HepG2 (cell line): ENCODE measurements at regions not wholly inside any gene's neighbourhood (a gene's known extent, or its start where the extent isn't known, plus 50 kb on each side); places are given as distances from the start of the nearest gene placed in this dataset.

Experiments
- ATAC-seq: fragments of 200-7000 bp; cut with Tn5 transposase; 3 replicates; pipeline ENCODE4 v1.9.1; 2020; ENCODE audit warnings: mild to moderate bottlenecking, moderate library complexity
- BruUV-seq: library from RNA; stranded (reverse); fragments of 400-500 nt; replicated peaks from 2 replicates; lab custom pipeline; 2021; lab: Mats Ljungman, UMichigan
- CTCF ChIA-PET: fragments of 300-600 bp; formaldehyde crosslinking; extraction: SDS; loops from one replicate; lab custom pipeline; 2021; ENCODE audit warnings: low total read pairs, inconsistent platforms, low intra/inter-chr PET ratio; lab: Yijun Ruan, JAX
- POLR2A ChIA-PET: fragments of 350-600 bp; sonication (Branson Sonifier 250); formaldehyde crosslinking; loops from one replicate; lab custom pipeline; 2020; ENCODE audit warnings: antibody characterized with exemption, inconsistent platforms; lab: Yijun Ruan, JAX
- DNase-seq: peaks from one replicate; pipeline ENCODE4 v3.0.0-alpha.2; 2015; ENCODE audit warnings: low spot score
- FAIRE-seq: peaks from 3 replicates; lab custom pipeline; 2011; peaks lifted over from hg19 to GRCh38; lab: Jason Lieb, UNC
- H2AFZ ChIP-seq: one replicate; pipeline ENCODE4 v1.6.1; 2011; ENCODE audit warnings: low read length, inconsistent platforms
- H3K27ac ChIP-seq: fragments of 300-600 bp; 3 replicates; pipeline ENCODE4 v1.8.0; 2011; ENCODE audit warnings: mixed run types, mild to moderate bottlenecking, mixed read lengths, low read length, inconsistent platforms; ENCODE audit not compliant: insufficient read depth; ENCODE audit errors: extremely low read length
- H3K27me3 ChIP-seq, 2 experiments: fragments of 200-600 bp in 1 of 2; 2 replicates in 1 of 2; 3 replicates in 1 of 2; pipeline versions ENCODE4 v1.6.0 to v1.8.0; 2011; ENCODE audit warnings: low read length in 2 of 2, mild to moderate bottlenecking in 2 of 2, moderate library complexity in 2 of 2, inconsistent platforms in 1 of 2; ENCODE audit not compliant: insufficient read depth in 2 of 2, control insufficient read depth in 1 of 2
- H3K36me3 ChIP-seq, 2 experiments: fragments of 200-600 bp in 1 of 2; replicated peaks in 1 of 2; 2 replicates in 1 of 2; 3 replicates in 1 of 2; pipeline versions ENCODE4 v1.5.1 to v1.8.0; 2011; ENCODE audit warnings: low read length in 2 of 2, inconsistent platforms in 1 of 2; ENCODE audit not compliant: insufficient read depth in 2 of 2, control insufficient read depth in 1 of 2
- H3K4me1 ChIP-seq: 2 replicates; pipeline ENCODE4 v1.5.1; 2012; ENCODE audit warnings: low read length, inconsistent platforms; ENCODE audit not compliant: insufficient read depth
- H3K4me2 ChIP-seq: 2 replicates; pipeline ENCODE4 v1.6.0; 2011; ENCODE audit warnings: low read depth, low read length, inconsistent platforms
- H3K4me3 ChIP-seq, 3 experiments: fragments of 200-600 bp in 1 of 3; sonication (generic), shearing (Covaris generic) in 1 of 3; replicated peaks in 1 of 3; 2 replicates each; pipeline ENCODE4 v1.5.1; 2011 to 2016; ENCODE audit warnings: low read length in 3 of 3, inconsistent platforms in 2 of 3, low read depth in 2 of 3, mild to moderate bottlenecking in 2 of 3, control low read depth in 1 of 3, mixed read lengths in 1 of 3; ENCODE audit not compliant: insufficient read depth in 1 of 3
- H3K79me2 ChIP-seq: one replicate; pipeline ENCODE4 v1.6.1; 2011; ENCODE audit warnings: low read length, inconsistent platforms; ENCODE audit not compliant: insufficient read depth
- H3K9ac ChIP-seq: 2 replicates; pipeline ENCODE4 v1.6.0; 2011; ENCODE audit warnings: mild to moderate bottlenecking, low read depth, low read length, inconsistent platforms; ENCODE audit not compliant: insufficient read depth
- H3K9me3 ChIP-seq: 2 replicates; pipeline ENCODE4 v1.5.1; 2012; ENCODE audit warnings: mild to moderate bottlenecking, low read length
- H4K20me1 ChIP-seq: 2 replicates; pipeline ENCODE4 v1.6.0; 2011; ENCODE audit warnings: inconsistent platforms, mild to moderate bottlenecking, low read length, moderate library complexity; ENCODE audit not compliant: insufficient read depth
- AKNA ChIP-seq: sonication (generic); formaldehyde crosslinking; IDR thresholded peaks from 2 replicates; pipeline ENCODE4 v1.4.0; 2020; ENCODE audit warnings: missing genetic modification reagents, borderline replicate concordance
- ETV5 ChIP-seq: IDR thresholded peaks from 2 replicates; pipeline ENCODE4 v1.6.1; 2018; ENCODE audit warnings: missing biosample characterization, missing genetic modification reagents, inconsistent platforms, borderline replicate concordance
- GATA4 ChIP-seq: sonication (generic); IDR thresholded peaks from 2 replicates; pipeline ENCODE4 v1.6.1; 2016; ENCODE audit warnings: antibody characterized with exemption, low read depth, borderline replicate concordance
- POLR2AphosphoS2 ChIP-seq: IDR thresholded peaks from 2 replicates; pipeline ENCODE4 v1.6.1; 2011; ENCODE audit warnings: low read depth, low read length, improper control_type of control experiment
- RCOR2 ChIP-seq: IDR thresholded peaks from 2 replicates; pipeline ENCODE4 v1.6.1; 2016; ENCODE audit warnings: missing biosample characterization, missing genetic modification reagents
- STAT5B ChIP-seq: sonication (generic); formaldehyde crosslinking; IDR thresholded peaks from 2 replicates; pipeline ENCODE4 v1.4.0; 2020; ENCODE audit warnings: missing genetic modification reagents
- THYN1 ChIP-seq: sonication (generic); formaldehyde crosslinking; IDR thresholded peaks from 2 replicates; pipeline ENCODE4 v1.8.1; 2023; ENCODE audit warnings: low read depth, mild to moderate bottlenecking, moderate library complexity, missing genetic modification reagents, borderline replicate concordance
- ZNF414 ChIP-seq: sonication (generic); formaldehyde crosslinking; IDR thresholded peaks from 2 replicates; pipeline ENCODE4 v1.5.0; 2020; ENCODE audit warnings: missing genetic modification reagents
- ZNF567 ChIP-seq: sonication (generic); formaldehyde crosslinking; IDR thresholded peaks from 2 replicates; pipeline ENCODE4 v1.8.1; 2023; ENCODE audit warnings: mild to moderate bottlenecking, missing genetic modification reagents, borderline replicate concordance
- ZSCAN20 ChIP-seq: sonication (generic); formaldehyde crosslinking; IDR thresholded peaks from 2 replicates; pipeline ENCODE4 v1.4.0; 2020; ENCODE audit warnings: missing genetic modification reagents, mild to moderate bottlenecking, borderline replicate concordance
- ZSCAN25 ChIP-seq: sonication (generic); formaldehyde crosslinking; IDR thresholded peaks from 2 replicates; pipeline ENCODE4 v1.8.0; 2022; ENCODE audit warnings: mild to moderate bottlenecking, missing genetic modification reagents
- WGBS: methylation state at CpG from one replicate; pipeline ENCODE4 v1.1.6; 2017; ENCODE audit warnings: low lambda C conversion rate; 5-methylcytosine and 5-hydroxymethylcytosine counted together
- in situ Hi-C: cut with HindIII; loops from 2 replicates; pipeline ENCODE4 v1.10.0; 2017; ENCODE audit warnings: low pct_unique_long_range_greater_than_20kb; ENCODE audit not compliant: extremely low pct_ligation_motif_present
- intact Hi-C: fragments of 100-400 bp; cut with micrococcal nuclease; formaldehyde crosslinking; loops from one replicate; pipeline ENCODE4 v1.10.0; 2022; ENCODE audit not compliant: unreplicated experiment

DNA sequence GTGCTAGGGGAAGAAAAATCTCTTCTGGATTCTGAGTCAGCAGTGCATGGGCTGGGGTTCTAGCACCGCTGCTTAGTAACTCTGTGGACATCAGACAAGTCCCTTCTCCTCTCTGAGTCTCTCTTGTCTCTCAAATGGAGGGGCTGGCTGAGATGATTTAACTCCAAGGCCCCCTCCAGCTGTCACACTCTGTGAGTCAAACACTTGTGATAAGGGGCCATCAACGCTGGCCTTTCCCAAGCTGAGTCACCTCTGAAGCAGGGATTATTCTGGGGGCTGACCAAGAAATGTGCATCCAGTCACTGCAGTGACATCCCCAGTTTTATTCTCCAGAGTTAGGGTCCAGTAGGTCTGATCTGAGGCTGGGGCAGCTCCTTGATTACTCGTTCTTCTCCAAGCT, 110.4 kb upstream of the ZNF462 start:
- DNase-seq (no peak), ATAC-seq (no peak), FAIRE-seq (no peak)
- BruUV-seq, result no TSS peak
- intact Hi-C loops, result no loop called here
- no peaks in the 10 kb centered on the region for H3K4me1 ChIP-seq
- TF ChIP-seq ZNF567 (CRISPR knock-in tag), result no peak
- TF ChIP-seq GATA4, result no peak
- no peak for TF ChIP-seq STAT5B
- TF ChIP-seq ZNF414 (CRISPR knock-in tag), result no peak
- TF ChIP-seq POLR2AphosphoS2, result no peak
- no peak for TF ChIP-seq ZSCAN20 (CRISPR knock-in tag)
- TF ChIP-seq ETV5 (CRISPR knock-in tag), result no peak
- no peak for TF ChIP-seq AKNA (CRISPR knock-in tag)
- TF ChIP-seq ZSCAN25 (CRISPR knock-in tag), result no peak
- no peak for TF ChIP-seq THYN1 (CRISPR knock-in tag)
- no peak for TF ChIP-seq RCOR2 (CRISPR knock-in tag)
- H3K79me2 ChIP-seq, result no peaks in the 10 kb centered on the region
- H4K20me1 ChIP-seq, result no peaks in the 10 kb centered on the region
- H3K4me2 ChIP-seq, result no peak overlapping the region
- ChIA-PET POLR2A (no interaction called here), CTCF (no interaction called here)
- H2AFZ ChIP-seq, result no peak overlapping the region
- H3K4me3 ChIP-seq, result no peak overlapping the region
- H3K9me3 ChIP-seq, result no peaks in the 10 kb centered on the region
- H3K9ac ChIP-seq, result no peak overlapping the region
- in situ Hi-C loops, result no loop called here
- no peaks in the 10 kb centered on the region for H3K36me3 ChIP-seq
- no peaks in the 10 kb centered on the region for H3K27me3 ChIP-seq
- H3K27ac ChIP-seq, result no peak overlapping the region
- 17% methylated on average over 2 of the region's 3 CpGs for WGBS
